ENCODE measurements at regions not wholly inside any gene's neighbourhood (a gene's known extent, or its start where the extent isn't known, plus 50 kb on each side); places are given as distances from the start of the nearest gene placed in this dataset.

DNA sequence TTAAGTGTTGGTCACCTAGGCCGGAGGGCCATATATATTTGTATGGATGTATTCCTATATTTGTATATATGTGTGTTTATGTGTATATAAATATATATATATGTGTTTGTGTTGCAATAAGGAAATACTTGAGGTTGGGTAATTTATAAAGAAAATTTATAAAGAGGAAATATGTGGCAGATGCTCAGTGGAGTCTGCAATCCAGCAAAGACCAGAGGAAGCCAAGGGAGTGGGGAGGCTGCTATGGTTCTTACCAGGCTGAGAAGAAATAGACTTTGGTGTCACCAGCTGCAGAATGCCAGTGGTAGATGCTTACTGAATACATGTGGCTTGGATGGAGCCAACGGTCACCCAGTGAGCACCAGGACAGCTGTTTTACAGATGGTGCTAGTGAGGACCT, 97.4 kb upstream of the ELOVL5 start:
- Histone ChIP-seq H3K27me3 (no peaks in the 10 kb centered on the region), H3K4me1 (ENCODE audit: low read depth) (no peaks in the 10 kb centered on the region), H3K27ac (no peak overlapping the region), H3K4me3 (no peak overlapping the region), H3K36me3 (no peaks in the 10 kb centered on the region), H3K9me3 (ENCODE audit: low read depth) (no peaks in the 10 kb centered on the region)
- TF ChIP-seq, protein P1, sequence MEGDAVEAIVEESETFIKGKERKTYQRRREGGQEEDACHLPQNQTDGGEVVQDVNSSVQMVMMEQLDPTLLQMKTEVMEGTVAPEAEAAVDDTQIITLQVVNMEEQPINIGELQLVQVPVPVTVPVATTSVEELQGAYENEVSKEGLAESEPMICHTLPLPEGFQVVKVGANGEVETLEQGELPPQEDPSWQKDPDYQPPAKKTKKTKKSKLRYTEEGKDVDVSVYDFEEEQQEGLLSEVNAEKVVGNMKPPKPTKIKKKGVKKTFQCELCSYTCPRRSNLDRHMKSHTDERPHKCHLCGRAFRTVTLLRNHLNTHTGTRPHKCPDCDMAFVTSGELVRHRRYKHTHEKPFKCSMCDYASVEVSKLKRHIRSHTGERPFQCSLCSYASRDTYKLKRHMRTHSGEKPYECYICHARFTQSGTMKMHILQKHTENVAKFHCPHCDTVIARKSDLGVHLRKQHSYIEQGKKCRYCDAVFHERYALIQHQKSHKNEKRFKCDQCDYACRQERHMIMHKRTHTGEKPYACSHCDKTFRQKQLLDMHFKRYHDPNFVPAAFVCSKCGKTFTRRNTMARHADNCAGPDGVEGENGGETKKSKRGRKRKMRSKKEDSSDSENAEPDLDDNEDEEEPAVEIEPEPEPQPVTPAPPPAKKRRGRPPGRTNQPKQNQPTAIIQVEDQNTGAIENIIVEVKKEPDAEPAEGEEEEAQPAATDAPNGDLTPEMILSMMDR (IDR thresholded peaks at IDR 0.05; ENCODE audit: low read depth, low read length), result no peak
- no peak for DNase-seq (ENCODE audit: low read depth in 1 of 2, low spot score in 1 of 2)

GRCh38 chr6:53441761-53442160, 93.0 kb upstream of the ELOVL5 start:
- TF ChIP-seq, protein P1 (IDR thresholded peaks at IDR 0.05; ENCODE audit: low read depth, low read length), result no peak
- no peak overlapping the region for H3K4me3 ChIP-seq
- H3K9me3 ChIP-seq (ENCODE audit: low read depth), result no peaks in the 10 kb centered on the region
- H3K4me1 ChIP-seq (ENCODE audit: low read depth), result peaks cover 7% of the 10 kb centered on the region
- no peaks in the 10 kb centered on the region for H3K36me3 ChIP-seq
- no peak overlapping the region for H3K27ac ChIP-seq
- peak in 1 of 2 donors; percentile 57 for DNase-seq (ENCODE audit: low read depth in 1 of 2, low spot score in 1 of 2)
- no peaks in the 10 kb centered on the region for H3K27me3 ChIP-seq

GRCh38 chr6:53441035-53441493, 92.3 kb upstream of the ELOVL5 start:
- DNase-seq (ENCODE audit: low read depth in 1 of 2, low spot score in 1 of 2), result no peak

GRCh38 chr6:53440336-53440945, 91.7 kb upstream of the ELOVL5 start:
- DNase-seq (ENCODE audit: low read depth in 1 of 2, low spot score in 1 of 2), result peak in 1 of 2 donors; percentile 51
- Histone ChIP-seq H3K9me3 (ENCODE audit: low read depth) (no peaks in the 10 kb centered on the region), H3K4me1 (ENCODE audit: low read depth) (peaks cover 12% of the 10 kb centered on the region), H3K27ac (no peak overlapping the region), H3K4me3 (no peak overlapping the region), H3K27me3 (no peaks in the 10 kb centered on the region), H3K36me3 (no peaks in the 10 kb centered on the region)
- TF ChIP-seq, protein P1 (IDR thresholded peaks at IDR 0.05; ENCODE audit: low read depth, low read length), result no peak

More at GRCh38 chr6:53441035-53441493, 92.3 kb upstream of the ELOVL5 start:
- H3K9me3 ChIP-seq (ENCODE audit: low read depth), result no peaks in the 10 kb centered on the region
- TF ChIP-seq, protein P1 (IDR thresholded peaks at IDR 0.05; ENCODE audit: low read depth, low read length), result no peak
- no peak overlapping the region for H3K27ac ChIP-seq
- H3K4me3 ChIP-seq, result no peak overlapping the region
- no peaks in the 10 kb centered on the region for H3K27me3 ChIP-seq
- H3K36me3 ChIP-seq, result no peaks in the 10 kb centered on the region
- H3K4me1 ChIP-seq (ENCODE audit: low read depth), result peaks cover 12% of the 10 kb centered on the region

- Histone ChIP-seq H3K27me3 (no peaks in the 10 kb centered on the region), H3K36me3 (no peaks in the 10 kb centered on the region), H3K4me3 (no peak overlapping the region), H3K27ac (no peak overlapping the region), H3K4me1 (ENCODE audit: low read depth) (peaks cover 12% of the 10 kb centered on the region), H3K9me3 (ENCODE audit: low read depth) (no peaks in the 10 kb centered on the region)
- DNase-seq (ENCODE audit: low read depth in 1 of 2, low spot score in 1 of 2), result peak in 1 of 2 donors; percentile 68
- TF ChIP-seq, protein P1 (IDR thresholded peaks at IDR 0.05; ENCODE audit: low read depth, low read length), result no peak
These were observed 90.8 kb upstream of the ELOVL5 start for GRCh38 chr6:53439556-53439955.

All from cardiac muscle cell (in vitro differentiated cells and primary cell).